H1 (cell line): ENCODE measurements at regions not wholly inside any gene's neighbourhood (a gene's known extent, or its start where the extent isn't known, plus 50 kb on each side); places are given as distances from the start of the nearest gene placed in this dataset.

Experiments used
- CTCF ChIA-PET: fragments of 300-600 bp; sonication (Branson Sonifier 250); formaldehyde crosslinking; loops from one replicate; lab custom pipeline; 2021; ENCODE audit not compliant: partially characterized antibody; lab: Charles Lee
- POLR2A ChIA-PET: fragments of 300-600 bp; sonication (Branson Sonifier 250); formaldehyde crosslinking; loops from one replicate; lab custom pipeline; 2021; ENCODE audit warnings: inconsistent platforms; ENCODE audit not compliant: partially characterized antibody; lab: Charles Lee
- DNase-seq, 2 experiments: peaks; one replicate each; pipeline versions ENCODE4 v3.0.0 to v3.0.0-alpha.2; 2010 to 2022; ENCODE audit warnings: low spot score in 2 of 2, low read depth in 1 of 2, mixed read lengths in 1 of 2
- FAIRE-seq: peaks from 2 replicates; lab custom pipeline; 2011; peaks lifted over from hg19 to GRCh38; lab: Jason Lieb, UNC
- H2AFZ ChIP-seq: 2 replicates; pipeline ENCODE4 v1.8.1; 2012; ENCODE audit warnings: low read length, inconsistent platforms
- H2AK5ac ChIP-seq: 2 replicates; pipeline ENCODE4 v1.6.1; 2013; ENCODE audit warnings: low read depth, low read length
- H2BK120ac ChIP-seq: replicated peaks from 2 replicates; pipeline ENCODE3; 2013; ENCODE audit warnings: low read depth, low read length, inconsistent platforms
- H2BK12ac ChIP-seq: 2 replicates; pipeline ENCODE4 v1.6.1; 2013; ENCODE audit warnings: low read depth, low read length
- H2BK15ac ChIP-seq: 2 replicates; pipeline ENCODE4 v1.6.1; 2013; ENCODE audit warnings: low read length
- H2BK20ac ChIP-seq: 2 replicates; pipeline ENCODE4 v1.6.1; 2013; ENCODE audit warnings: low read length
- H2BK5ac ChIP-seq: 2 replicates; pipeline ENCODE4 v1.6.1; 2013; ENCODE audit warnings: low read depth, low read length
- H3K14ac ChIP-seq: 2 replicates; pipeline ENCODE4 v1.6.1; 2013; ENCODE audit warnings: inconsistent platforms; ENCODE audit not compliant: insufficient read length
- H3K18ac ChIP-seq: 2 replicates; pipeline ENCODE4 v1.6.1; 2013; ENCODE audit warnings: low read length; ENCODE audit errors: extremely low read depth
- H3K23ac ChIP-seq: 2 replicates; pipeline ENCODE4 v1.6.1; 2013; ENCODE audit warnings: inconsistent platforms; ENCODE audit not compliant: insufficient read length
- H3K23me2 ChIP-seq: 2 replicates; pipeline ENCODE4 v1.6.1; 2013; ENCODE audit warnings: low read depth, low read length
- H3K27ac ChIP-seq: 2 replicates; pipeline ENCODE4 v1.6.1; 2011; ENCODE audit warnings: low read depth, low read length, inconsistent platforms
- H3K27me3 ChIP-seq, 4 experiments: replicated peaks in 1 of 4; 1 replicate in 1 of 4; 2 replicates in 3 of 4; pipeline versions ENCODE4 v1.6.1 to v1.8.1; 2011 to 2013; ENCODE audit warnings: low read length in 3 of 4, mild to moderate bottlenecking in 3 of 4, inconsistent platforms in 2 of 4, mixed read lengths in 2 of 4, moderate library complexity in 1 of 4; ENCODE audit not compliant: control insufficient read depth in 3 of 4, insufficient read depth in 3 of 4; ENCODE audit errors: extremely low read depth in 1 of 4
- H3K36me3 ChIP-seq, 4 experiments: 2 replicates each; pipeline versions ENCODE4 v1.6.1 to v1.8.1; 2011 to 2013; ENCODE audit warnings: mild to moderate bottlenecking in 4 of 4, low read length in 3 of 4, moderate library complexity in 2 of 4, control low read depth in 1 of 4, inconsistent platforms in 1 of 4; ENCODE audit not compliant: insufficient read depth in 4 of 4, control insufficient read depth in 2 of 4
- H3K4ac ChIP-seq: replicated peaks from 2 replicates; pipeline ENCODE3; 2013; ENCODE audit warnings: low read length, low read depth, mixed read lengths, inconsistent platforms; ENCODE audit not compliant: insufficient read length
- H3K4me1 ChIP-seq, 4 experiments: replicated peaks in 1 of 4; 1 replicate in 1 of 4; 2 replicates in 3 of 4; pipeline versions ENCODE4 v1.6.1 to v1.8.1; 2011 to 2013; ENCODE audit warnings: low read length in 3 of 4, inconsistent platforms in 2 of 4, mixed read lengths in 1 of 4; ENCODE audit not compliant: insufficient read depth in 4 of 4, control insufficient read depth in 3 of 4
- H3K4me2 ChIP-seq, 2 experiments: 2 replicates each; pipeline versions ENCODE4 v1.6.1 to v1.8.1; 2011 to 2013; ENCODE audit warnings: low read depth in 2 of 2, low read length in 2 of 2, control low read depth in 1 of 2, inconsistent platforms in 1 of 2, mild to moderate bottlenecking in 1 of 2; ENCODE audit not compliant: insufficient read depth in 1 of 2
- H3K4me3 ChIP-seq, 4 experiments: fragments of 200-600, 300-600 bp in 1 of 4; sonication (generic), shearing (Covaris generic), sonication (Bioruptor Twin) in 1 of 4; 2 replicates each; pipeline versions ENCODE4 v1.5.1 to v1.8.1; 2011 to 2016; ENCODE audit warnings: low read length in 4 of 4, low read depth in 3 of 4, control low read depth in 2 of 4, inconsistent platforms in 2 of 4, mild to moderate bottlenecking in 2 of 4, mixed read lengths in 1 of 4, moderate library complexity in 1 of 4; ENCODE audit not compliant: insufficient read depth in 2 of 4; ENCODE audit errors: extremely low read depth in 1 of 4
- H3K56ac ChIP-seq: replicated peaks from 2 replicates; pipeline ENCODE3; 2013; ENCODE audit warnings: low read depth, mild to moderate bottlenecking, mixed read lengths, low read length, inconsistent platforms; ENCODE audit not compliant: insufficient read length
- H3K79me1 ChIP-seq: 2 replicates; pipeline ENCODE4 v1.6.1; 2013; ENCODE audit warnings: low read depth, low read length, control low read depth
- H3K79me2 ChIP-seq, 2 experiments: 2 replicates each; pipeline versions ENCODE4 v1.6.1 to v1.8.1; 2012 to 2013; ENCODE audit warnings: low read length in 2 of 2, mild to moderate bottlenecking in 2 of 2, inconsistent platforms in 1 of 2; ENCODE audit not compliant: insufficient read depth in 2 of 2, control insufficient read depth in 1 of 2
- H3K9ac ChIP-seq, 4 experiments: replicated peaks in 1 of 4; 1 replicate in 1 of 4; 2 replicates in 3 of 4; pipeline versions ENCODE4 v1.6.1 to v1.8.1; 2011 to 2013; ENCODE audit warnings: low read depth in 3 of 4, low read length in 3 of 4, control low read depth in 2 of 4, mild to moderate bottlenecking in 2 of 4, moderate library complexity in 2 of 4, inconsistent platforms in 1 of 4; ENCODE audit errors: extremely low read depth in 1 of 4
- H3K9me3 ChIP-seq, 2 experiments: 2 replicates each; pipeline versions ENCODE4 v1.6.1 to v1.8.1; 2012 to 2013; ENCODE audit warnings: mild to moderate bottlenecking in 2 of 2, moderate library complexity in 2 of 2, control low read depth in 1 of 2, inconsistent platforms in 1 of 2, low read depth in 1 of 2, low read length in 1 of 2, mixed read lengths in 1 of 2; ENCODE audit not compliant: insufficient read depth in 2 of 2
- H4K20me1 ChIP-seq, 2 experiments: replicated peaks in 1 of 2; 2 replicates each; pipeline versions ENCODE3 to v1.8.1; 2011 to 2013; ENCODE audit warnings: inconsistent platforms in 2 of 2, low read length in 2 of 2, mild to moderate bottlenecking in 1 of 2; ENCODE audit not compliant: insufficient read depth in 2 of 2, control insufficient read depth in 1 of 2
- H4K5ac ChIP-seq: 2 replicates; pipeline ENCODE4 v1.6.1; 2013; ENCODE audit warnings: low read length, low read depth, mixed read lengths, inconsistent platforms; ENCODE audit not compliant: insufficient read length
- H4K8ac ChIP-seq: 2 replicates; pipeline ENCODE4 v1.8.0; 2013; ENCODE audit warnings: mild to moderate bottlenecking, moderate library complexity, low read length, inconsistent platforms; ENCODE audit not compliant: insufficient read depth; ENCODE audit errors: extremely low read depth
- H4K91ac ChIP-seq: replicated peaks from 2 replicates; pipeline ENCODE3; 2013; ENCODE audit warnings: low read length, mixed read lengths, inconsistent platforms; ENCODE audit not compliant: insufficient read length
- BACH1 ChIP-seq: IDR thresholded peaks from 2 replicates; pipeline ENCODE4 v1.6.1; 2012; ENCODE audit warnings: low read length, improper control_type of control experiment
- GABPA ChIP-seq: IDR thresholded peaks from 2 replicates; pipeline ENCODE4 v1.6.1; 2011; ENCODE audit warnings: mild to moderate bottlenecking, low read length, moderate library complexity, borderline replicate concordance; ENCODE audit not compliant: insufficient read depth
- KDM4A ChIP-seq: IDR thresholded peaks from one replicate; pipeline ENCODE4 v1.7.1; 2012; ENCODE audit warnings: low read depth, mild to moderate bottlenecking, moderate library complexity, low read length, inconsistent platforms; ENCODE audit not compliant: severe bottlenecking
- POLR2A ChIP-seq, 2 experiments: IDR thresholded peaks; 1 replicate in 1 of 2; 2 replicates in 1 of 2; pipeline ENCODE4 v1.6.1; 2011; ENCODE audit warnings: low read depth in 2 of 2, low read length in 2 of 2, mild to moderate bottlenecking in 2 of 2; ENCODE audit errors: control extremely low read depth in 1 of 2
- POU5F1 ChIP-seq: IDR thresholded peaks from 2 replicates; pipeline ENCODE4 v1.6.1; 2011; ENCODE audit warnings: low read depth, mild to moderate bottlenecking, low read length, moderate library complexity
- RXRA ChIP-seq: IDR thresholded peaks from 2 replicates; pipeline ENCODE4 v1.6.1; 2011; ENCODE audit warnings: low read depth, mild to moderate bottlenecking, low read length, moderate library complexity; ENCODE audit not compliant: insufficient read depth
- SIRT6 ChIP-seq: IDR thresholded peaks from one replicate; pipeline ENCODE4 v1.7.1; 2012; ENCODE audit warnings: low read length, inconsistent platforms
- WGBS, 2 experiments: shearing (Covaris generic) in 1 of 2; methylation state at CpG; one replicate each; pipeline versions ENCODE4 v1.1.6 to v1.1.7; 2013 to 2015; ENCODE audit warnings: low lambda C conversion rate in 2 of 2, mixed read lengths in 2 of 2, inconsistent platforms in 1 of 2, low coverage in 1 of 2, missing lambda C conversion rate in 1 of 2; ENCODE audit not compliant: insufficient replicate concordance in 2 of 2, insufficient coverage in 1 of 2, insufficient read length in 1 of 2; ENCODE audit errors: extremely low coverage in 1 of 2, missing lambda C conversion rate in 1 of 2; 5-methylcytosine and 5-hydroxymethylcytosine counted together

GRCh38 chr14:25233613-25234012, 183.7 kb upstream of the STXBP6 start:
- Histone ChIP-seq H3K4me1 (peaks cover 0 to 3% (median 0%) of the 10 kb centered on the region in 4 experiments; a peak in 1 of 7 replicates), H4K20me1 (no peaks in the 10 kb centered on the region), H3K79me2 (no peaks in the 10 kb centered on the region), H3K4me3 (no peak overlapping the region), H4K91ac (no peak overlapping the region), H3K14ac (no peak overlapping the region), H2BK12ac (no peak overlapping the region), H3K9ac (no peak overlapping the region), H2AFZ (no peak overlapping the region), H3K23ac (no peak overlapping the region), H2AK5ac (no peak overlapping the region), H4K5ac (no peak overlapping the region), H3K4me2 (no peak overlapping the region), H3K18ac (no peak overlapping the region), H3K36me3 (no peaks in the 10 kb centered on the region; a peak in 1 of 8 replicates), H3K27ac (no peak overlapping the region), H3K56ac (no peak overlapping the region), H3K23me2 (no peaks in the 10 kb centered on the region), H4K8ac (no peak overlapping the region), H2BK120ac (no peak overlapping the region), H3K79me1 (no peaks in the 10 kb centered on the region), H3K9me3 (0 out of 4 replicates have a peak, but pooled peaks cover 0 to 3% of the 10 kb centered on the region in 2 experiments), H2BK15ac (no peak overlapping the region), H2BK5ac (no peak overlapping the region), H2BK20ac (no peak overlapping the region), H3K27me3 (no peaks in the 10 kb centered on the region; a peak in 2 of 7 replicates), H3K4ac (no peak overlapping the region)
- POLR2A ChIA-PET, result no interaction called here
- FAIRE-seq (no peak), DNase-seq (no peak)
- CTCF ChIA-PET, result interaction anchor here (0.6 kb wide), 1 partner anchor 397 kb away, joined by 4 read pairs; no protein-coding TSS in a partner anchor
- TF ChIP-seq RXRA, result no peak
- no peak for TF ChIP-seq KDM4A
- TF ChIP-seq POU5F1, result no peak
- TF ChIP-seq POLR2A (IDR thresholded peaks at IDR 0.05; ENCODE audit: control extremely low read depth in 1 of 2, low read depth in 2 of 2, low read length in 2 of 2), result no peak
- TF ChIP-seq BACH1, result no peak
- no peak for TF ChIP-seq SIRT6
- TF ChIP-seq GABPA, result no peak
- 97% methylated on average over 3 of the region's 3 CpGs; no CpG with 5 or more reads in 1 of the 2 experiments for WGBS, 2 experiments
